Erythroblast (primary cell): ENCODE measurements at regions not wholly inside any gene's neighbourhood (a gene's known extent, or its start where the extent isn't known, plus 50 kb on each side); places are given as distances from the start of the nearest gene placed in this dataset.

ENCODE experiments used
- GATA1 ChIP-seq: IDR thresholded peaks from 2 replicates; pipeline ENCODE4 v1.6.1; 2011; ENCODE audit warnings: low read depth, mild to moderate bottlenecking, control low read depth, low read length, moderate library complexity
- POLR2A ChIP-seq: IDR thresholded peaks from 2 replicates; pipeline ENCODE4 v1.6.1; 2011; ENCODE audit warnings: mild to moderate bottlenecking, low read length

GRCh38 chr4:14445882-14446281 is 556.4 kb upstream of the CPEB2 start:
- TF ChIP-seq POLR2A (no peak), GATA1 (no peak)
